Astrocyte of the hippocampus (primary cell): ENCODE measurements at regions not wholly inside any gene's neighbourhood (a gene's known extent, or its start where the extent isn't known, plus 50 kb on each side); places are given as distances from the start of the nearest gene placed in this dataset.

Source experiments
- DNase-seq: peaks from one replicate; pipeline ENCODE4 v3.0.0; 2011; ENCODE audit warnings: low read depth, low spot score

GRCh38 chr3:124489506-124489905 is 240.7 kb upstream of the UMPS start:
- DNase-seq, result no peak

DNA sequence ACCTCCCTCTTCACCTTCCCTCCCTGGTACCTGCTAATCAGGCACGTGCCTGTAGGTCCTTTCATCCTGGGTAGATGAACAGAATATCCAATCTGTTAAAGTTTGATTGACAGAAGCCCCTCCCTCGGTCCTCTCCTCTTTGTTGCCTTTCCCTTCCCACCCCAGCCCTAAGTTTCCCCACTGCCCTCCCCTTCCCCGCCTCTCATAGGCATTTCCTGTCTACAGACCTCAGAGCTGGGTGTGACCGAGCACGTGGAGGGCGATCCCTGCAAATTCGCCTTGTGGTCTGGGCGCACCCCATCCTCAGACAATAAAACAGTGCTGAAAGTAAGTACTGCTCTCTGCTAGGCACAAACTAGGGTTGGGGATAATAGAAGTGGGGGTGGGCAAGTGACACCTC is 239.2 kb upstream of the UMPS start:
- no peak for DNase-seq

GRCh38 chr3:124491875-124492274 is 238.4 kb upstream of the UMPS start:
- DNase-seq, result no peak

GRCh38 chr3:124492824-124493223 is 237.4 kb upstream of the UMPS start:
- DNase-seq, result peak; percentile 60

GRCh38 chr3:124496061-124496460 is 234.2 kb upstream of the UMPS start:
- DNase-seq, result no peak

- no peak for DNase-seq
Observed at GRCh38 chr3:124497487-124497886, 232.8 kb upstream of the UMPS start.

DNA sequence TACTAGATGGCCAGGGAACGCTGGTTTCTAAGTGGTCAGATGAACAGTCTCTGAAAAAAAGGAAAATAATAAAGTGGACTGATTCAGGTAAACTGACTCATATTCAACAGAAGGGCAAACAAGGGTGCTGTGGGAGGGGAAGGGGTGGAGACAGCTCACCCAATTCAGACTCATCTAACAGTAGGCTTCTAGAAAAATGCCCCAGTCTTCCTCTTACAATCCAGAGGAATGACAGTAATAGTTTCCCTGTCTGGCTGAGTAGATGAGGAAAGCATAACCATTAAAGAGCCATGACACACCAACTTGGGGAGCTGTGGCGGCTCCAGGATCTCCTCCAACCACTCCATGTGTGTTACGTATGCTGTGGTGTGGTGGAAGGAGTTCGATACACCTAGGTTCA is 231.4 kb upstream of the UMPS start:
- DNase-seq, result no peak

DNA sequence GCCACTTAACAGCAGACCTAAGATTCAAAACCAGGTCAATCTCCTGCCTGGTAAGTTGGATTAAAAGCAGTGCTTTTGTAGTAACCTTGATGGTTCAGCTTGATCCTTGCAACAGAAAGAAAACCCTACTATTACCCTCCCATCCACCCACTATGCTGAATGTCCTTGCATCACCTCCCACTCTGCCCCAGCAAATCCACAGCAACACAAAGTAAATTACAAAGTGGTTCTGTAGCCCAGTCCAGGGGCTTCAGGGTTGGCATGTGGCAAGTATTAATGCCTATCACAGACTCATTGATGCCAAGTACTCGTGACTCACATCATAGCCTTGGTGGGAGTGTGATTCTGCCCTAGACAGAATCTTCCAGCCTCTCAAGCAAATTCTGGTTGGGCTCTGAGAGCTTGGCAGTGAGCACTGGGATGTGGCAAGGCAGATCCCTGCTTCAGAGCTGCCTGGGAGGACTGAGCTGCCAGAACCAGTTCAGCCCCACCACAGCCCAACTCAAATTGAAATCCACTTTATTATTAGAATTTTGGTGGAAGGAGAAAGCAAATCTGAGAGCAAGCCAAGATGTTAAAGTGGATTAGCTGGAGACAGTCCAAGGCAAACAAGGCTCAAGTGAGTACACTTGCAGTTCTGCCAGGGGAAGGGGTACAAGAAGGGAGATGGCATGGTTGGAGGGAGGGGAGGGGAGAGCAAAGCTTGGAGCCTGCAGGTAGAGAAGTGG is 225.8 kb upstream of the UMPS start:
- DNase-seq, result peak; percentile 88

- DNase-seq, result no peak
Observed at GRCh38 chr3:124509884-124510283, 220.4 kb upstream of the UMPS start.

DNA sequence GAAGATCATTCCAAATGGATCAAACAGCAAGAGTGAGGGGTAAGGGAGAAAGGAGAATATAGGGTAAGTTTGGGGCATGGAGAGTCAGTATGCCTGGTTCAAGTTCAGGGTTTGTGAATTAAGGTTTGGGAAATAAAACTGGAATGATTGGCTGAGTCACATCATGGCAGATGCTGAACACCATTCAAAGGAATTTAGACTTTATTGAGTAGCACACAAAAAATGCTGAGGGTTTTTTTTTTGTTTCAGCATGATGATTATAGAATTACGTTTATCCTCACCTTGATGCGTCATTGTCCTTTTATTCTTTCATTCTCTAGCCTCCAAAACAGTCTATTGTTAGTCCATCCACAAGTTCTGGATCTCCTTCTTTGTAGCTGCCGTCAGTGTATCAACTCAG is 220.0 kb upstream of the UMPS start:
- peak; percentile 51 for DNase-seq

- DNase-seq, result no peak
Observed at GRCh38 chr3:124512881-124513609, 217.2 kb upstream of the UMPS start.

DNA sequence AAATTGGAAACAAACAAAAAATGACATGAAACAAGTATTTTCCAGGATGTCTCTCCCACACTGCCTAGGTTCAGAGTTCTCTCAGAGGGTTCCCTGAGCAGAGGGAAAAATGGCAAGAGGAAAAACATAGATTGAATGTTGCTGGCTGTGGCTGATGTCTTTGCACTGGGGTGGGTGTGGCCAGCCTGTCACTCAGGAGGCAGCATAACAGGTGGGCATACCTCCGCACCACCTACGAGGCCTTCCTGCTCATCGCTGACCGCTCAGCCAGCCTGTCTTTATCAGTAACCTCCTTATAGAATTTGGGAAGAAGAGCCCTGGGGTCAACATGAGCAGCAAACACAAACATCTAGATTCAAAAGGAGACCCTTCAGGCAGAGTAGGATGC is 216.6 kb upstream of the UMPS start:
- no peak for DNase-seq

DNA sequence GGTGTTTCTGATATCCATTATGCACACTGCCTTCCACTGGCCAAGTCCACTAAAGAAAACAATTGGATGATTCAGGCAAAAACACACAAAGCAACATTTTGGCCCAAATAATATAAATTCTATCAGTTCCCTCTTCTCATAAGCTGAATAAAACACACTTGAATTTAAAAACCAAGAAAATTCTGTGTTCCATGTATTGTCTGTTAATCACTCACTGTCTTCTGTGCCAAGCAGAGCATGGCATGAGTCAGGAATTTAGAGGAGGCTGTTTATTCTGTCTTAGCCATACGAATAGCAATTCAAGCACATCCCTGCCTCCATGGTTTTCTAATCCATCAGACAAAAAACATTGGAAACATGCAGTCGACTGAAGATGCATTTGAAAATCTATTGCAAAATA is 215.6 kb upstream of the UMPS start:
- peak; percentile 28 for DNase-seq

DNA sequence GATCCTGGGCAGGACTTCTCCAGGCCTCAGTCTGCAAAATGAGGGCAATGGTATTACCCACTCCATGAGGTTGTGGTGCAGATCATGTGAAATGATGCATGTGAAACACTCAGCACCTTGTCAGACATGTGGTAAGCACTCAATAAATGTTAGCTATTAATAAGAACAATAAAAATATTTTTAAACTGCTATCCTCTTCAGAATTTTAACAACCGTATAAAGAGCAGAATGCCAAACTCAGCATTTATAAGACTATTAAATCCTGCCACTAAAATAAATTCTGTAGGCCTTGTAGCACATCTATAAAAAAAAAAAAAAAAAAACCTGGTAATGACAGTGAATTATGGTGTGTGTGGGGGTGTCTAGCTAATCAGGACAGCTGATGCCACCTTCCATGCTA is 213.9 kb upstream of the UMPS start:
- no peak for DNase-seq

DNA sequence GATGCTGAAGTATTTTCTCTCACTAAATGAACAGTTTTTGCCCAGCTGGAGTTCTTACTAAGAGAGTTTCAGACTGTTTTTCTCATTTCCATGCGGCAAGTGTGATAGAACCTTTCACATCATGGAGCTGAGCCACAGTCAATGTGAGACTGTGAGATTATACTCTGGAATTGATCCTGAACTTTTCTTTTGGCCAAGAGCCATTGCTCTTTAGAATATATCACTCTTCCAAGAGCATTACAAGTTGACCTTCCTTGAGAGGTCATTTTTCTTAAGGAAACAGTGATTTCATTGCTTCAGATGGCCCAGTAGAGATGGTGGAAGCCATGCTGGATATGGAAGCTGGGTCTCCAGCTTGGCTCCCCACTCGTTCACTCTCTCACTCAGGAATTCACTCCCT is 212.9 kb upstream of the UMPS start:
- no peak for DNase-seq

DNA sequence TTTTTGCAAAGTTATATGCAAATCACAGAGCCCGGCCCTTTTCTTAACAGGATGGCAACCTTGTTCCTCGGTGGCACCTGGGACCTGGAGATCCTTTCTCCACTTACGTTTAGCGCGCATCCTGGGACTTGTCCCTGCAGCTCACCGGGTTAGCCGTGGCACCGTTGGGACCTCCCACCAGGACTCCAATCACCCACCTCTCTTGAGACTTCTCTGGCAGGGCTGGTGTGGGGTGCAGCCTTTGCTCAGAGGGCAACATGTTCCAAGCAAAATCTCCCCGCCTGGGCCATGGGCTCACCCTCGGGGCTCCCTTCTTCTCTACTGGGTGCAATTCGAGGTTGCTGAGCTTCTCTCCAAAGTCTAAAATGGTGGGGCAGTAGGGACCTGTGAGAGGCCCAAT is 211.9 kb upstream of the UMPS start:
- no peak for DNase-seq

- no peak for DNase-seq
Observed at GRCh38 chr3:124519591-124520194, 210.6 kb upstream of the UMPS start.

GRCh38 chr3:124520970-124521369 is 209.3 kb upstream of the UMPS start:
- DNase-seq, result peak; percentile 45

GRCh38 chr3:124522082-124522625 is 208.1 kb upstream of the UMPS start:
- no peak for DNase-seq

DNA sequence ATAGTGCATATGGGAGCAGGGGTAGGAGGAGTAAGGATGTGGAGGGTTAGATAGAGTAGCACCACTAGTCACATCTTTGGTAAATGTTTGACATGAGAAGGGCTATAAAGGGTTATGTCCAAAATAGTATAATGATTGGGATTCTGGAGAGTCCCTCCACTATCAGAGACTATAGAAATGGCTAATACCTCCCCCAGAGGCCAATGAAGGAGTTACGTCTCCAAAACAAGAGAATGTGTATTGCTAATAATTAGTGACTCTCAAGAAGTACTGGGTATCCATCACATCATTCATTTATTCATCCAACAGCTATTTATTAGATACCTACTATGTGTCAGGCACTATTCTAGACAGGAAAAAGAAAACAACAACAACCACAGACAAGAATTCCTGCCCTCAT is 203.7 kb upstream of the UMPS start:
- no peak for DNase-seq

DNA sequence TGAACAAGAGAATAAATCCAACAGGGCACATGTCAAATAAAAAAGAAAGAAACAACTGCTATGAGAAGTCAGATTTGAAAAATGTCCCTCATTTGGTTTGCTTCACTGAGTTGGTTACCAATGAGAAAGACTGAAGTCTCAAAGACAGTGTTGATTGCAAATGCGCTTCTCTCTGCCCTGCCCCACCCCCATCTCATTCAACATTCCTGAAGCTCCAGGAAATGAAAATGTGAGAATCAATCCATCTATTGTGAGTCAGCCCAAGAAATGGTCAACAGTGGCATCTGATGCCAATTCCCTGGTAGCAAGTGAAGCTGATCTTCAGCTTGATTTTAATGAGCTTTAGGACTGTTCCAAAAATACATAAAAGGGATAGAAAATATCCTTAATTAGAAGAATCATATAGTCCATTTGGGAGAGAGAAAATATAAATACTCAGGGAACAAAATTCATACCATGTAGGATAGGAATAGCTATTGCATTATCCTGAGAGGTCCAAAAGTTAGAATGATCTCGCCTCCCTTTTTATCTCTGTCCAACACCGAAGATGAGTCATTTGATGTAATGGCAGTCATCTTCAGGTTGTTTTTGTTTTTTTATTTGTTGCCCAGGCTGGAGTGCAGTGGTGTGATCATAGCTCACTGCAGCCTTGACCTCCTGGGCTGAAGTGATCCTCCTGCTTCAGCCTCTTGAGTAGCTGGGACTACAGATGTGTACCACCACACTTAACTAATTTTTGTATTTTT is 200.3 kb upstream of the UMPS start:
- DNase-seq, result peak; percentile 64

DNA sequence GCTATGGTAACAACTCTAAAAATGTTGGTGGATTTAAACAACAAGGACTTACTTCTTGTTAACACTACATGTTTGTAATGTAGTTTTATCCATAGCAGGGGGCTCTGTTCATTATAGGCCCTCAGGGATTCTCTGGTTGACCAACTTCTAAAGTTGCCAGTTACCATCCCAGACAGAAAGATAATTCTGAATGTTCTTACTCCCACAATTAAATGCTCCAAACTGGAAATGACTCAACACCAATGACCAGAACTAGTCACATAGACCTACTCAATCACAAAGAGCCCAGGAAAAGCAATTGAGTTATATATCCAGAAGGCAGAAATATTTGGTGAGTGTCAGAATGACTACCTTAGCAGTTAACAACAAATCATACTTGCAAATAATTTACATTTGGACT is 199.3 kb upstream of the UMPS start:
- no peak for DNase-seq
